WTC11 (cell line): ENCODE measurements at regions not wholly inside any gene's neighbourhood (a gene's known extent, or its start where the extent isn't known, plus 50 kb on each side); places are given as distances from the start of the nearest gene placed in this dataset.

ENCODE experiments used
- ATAC-seq: fragments of 200-7000 bp; cut with Tn5 transposase; 2 replicates; pipeline ENCODE4 v1.10.0; 2021; ENCODE audit warnings: mild to moderate bottlenecking, moderate library complexity
- CTCF ChIA-PET: fragments of 300-600 bp; sonication (Branson Sonifier 250); formaldehyde crosslinking; loops from one replicate; lab custom pipeline; 2021; ENCODE audit warnings: antibody characterized with exemption; lab: Charles Lee
- POLR2A ChIA-PET: fragments of 350-600 bp; sonication (Branson Sonifier 250); formaldehyde crosslinking; loops from one replicate; lab custom pipeline; 2021; ENCODE audit warnings: antibody characterized with exemption; lab: Charles Lee
- DNase-seq: peaks from one replicate; pipeline ENCODE4 v3.0.0; 2021; ENCODE audit warnings: low spot score
- H3K27ac Mint-ChIP-seq: 2 replicates; pipeline ENCODE4 v1.8.0; 2021; ENCODE audit warnings: mixed read lengths
- H3K27me3 Mint-ChIP-seq: 2 replicates; pipeline ENCODE4 v1.8.0; 2021; ENCODE audit warnings: low read depth, mild to moderate bottlenecking, moderate library complexity, mixed read lengths
- H3K36me3 Mint-ChIP-seq: 2 replicates; pipeline ENCODE4 v1.8.0; 2021; ENCODE audit warnings: mixed read lengths
- H3K4me1 Mint-ChIP-seq: 2 replicates; pipeline ENCODE4 v1.8.0; 2022; ENCODE audit warnings: mixed read lengths
- H3K4me3 Mint-ChIP-seq: 2 replicates; pipeline ENCODE4 v1.8.0; 2021; ENCODE audit warnings: mild to moderate bottlenecking, moderate library complexity, mixed read lengths
- H3K9me3 Mint-ChIP-seq: 2 replicates; pipeline ENCODE4 v1.8.0; 2021; ENCODE audit warnings: mixed read lengths
- ESRRA ChIP-seq: sonication (generic); formaldehyde crosslinking; IDR thresholded peaks from 2 replicates; pipeline ENCODE4 v1.8.1; 2022; ENCODE audit warnings: mild to moderate bottlenecking, missing genetic modification reagents, borderline replicate concordance
- KAT7 ChIP-seq: sonication (generic); formaldehyde crosslinking; IDR thresholded peaks from 2 replicates; pipeline ENCODE4 v1.8.1; 2023; ENCODE audit warnings: missing genetic modification reagents, mild to moderate bottlenecking, borderline replicate concordance
- NFATC4 ChIP-seq: fragments of 250-450 bp; sonication (Bioruptor Pico); IDR thresholded peaks from 2 replicates; pipeline ENCODE4 v1.9.0; 2021; ENCODE audit warnings: mild to moderate bottlenecking
- NR2C2 ChIP-seq: sonication (generic); formaldehyde crosslinking; IDR thresholded peaks from 2 replicates; pipeline ENCODE4 v1.8.0; 2022; ENCODE audit warnings: mild to moderate bottlenecking, missing genetic modification reagents
- RELA ChIP-seq: sonication (generic); formaldehyde crosslinking; IDR thresholded peaks from 2 replicates; pipeline ENCODE4 v1.8.1; 2022; ENCODE audit warnings: missing genetic modification reagents, mild to moderate bottlenecking, borderline replicate concordance
- TCF7 ChIP-seq: sonication (generic); formaldehyde crosslinking; IDR thresholded peaks from 2 replicates; pipeline ENCODE4 v1.8.0; 2022; ENCODE audit warnings: mild to moderate bottlenecking, low read depth, missing genetic modification reagents, moderate library complexity
- USF2 ChIP-seq: sonication (generic); formaldehyde crosslinking; IDR thresholded peaks from 2 replicates; pipeline ENCODE4 v1.8.1; 2023; ENCODE audit warnings: mild to moderate bottlenecking, missing genetic modification reagents, moderate library complexity
- ZBTB21 ChIP-seq: sonication (generic); formaldehyde crosslinking; IDR thresholded peaks from 2 replicates; pipeline ENCODE4 v1.8.1; 2023; ENCODE audit warnings: mild to moderate bottlenecking, missing genetic modification reagents, borderline replicate concordance
- ZNF317 ChIP-seq: sonication (generic); formaldehyde crosslinking; IDR thresholded peaks from 2 replicates; pipeline ENCODE4 v1.8.1; 2023; ENCODE audit warnings: low read depth, mild to moderate bottlenecking, moderate library complexity, missing genetic modification reagents, borderline replicate concordance
- ZNF532 ChIP-seq: fragments of 250-450 bp; sonication (Bioruptor Pico); IDR thresholded peaks from 2 replicates; pipeline ENCODE4 v1.9.0; 2021; ENCODE audit warnings: mild to moderate bottlenecking, borderline replicate concordance
- ZSCAN18 ChIP-seq: fragments of 250-450 bp; sonication (Bioruptor Pico); IDR thresholded peaks from 2 replicates; pipeline ENCODE4 v2.1.2; 2022; ENCODE audit warnings: mild to moderate bottlenecking, moderate library complexity

GRCh38 chr1:207268337-207268736 lies 53.1 kb upstream of the CD55 start (continued):
- TF ChIP-seq ZSCAN18 (no peak), ZNF317 (CRISPR knock-in tag) (no peak), ZBTB21 (CRISPR knock-in tag) (no peak), ESRRA (CRISPR knock-in tag) (no peak)

GRCh38 chr1:207268753-207269511 lies 52.5 kb upstream of the CD55 start:
- Mint-ChIP-seq H3K4me3 (no peak overlapping the region), H3K27ac (no peak overlapping the region), H3K36me3 (no peaks in the 10 kb centered on the region), H3K9me3 (peaks cover 16% of the 10 kb centered on the region), H3K27me3 (no peaks in the 10 kb centered on the region), H3K4me1 (no peaks in the 10 kb centered on the region)
- TF ChIP-seq ZNF532 (CRISPR knock-in tag) = no peak
- no peak for TF ChIP-seq KAT7 (CRISPR knock-in tag)
- no peak for TF ChIP-seq RELA (CRISPR knock-in tag)
- no peak for TF ChIP-seq TCF7 (CRISPR knock-in tag)
- TF ChIP-seq NFATC4 (CRISPR knock-in tag) = no peak
- TF ChIP-seq NR2C2 (CRISPR knock-in tag) = no peak
- TF ChIP-seq USF2 = no peak
- no peak for TF ChIP-seq ZBTB21 (CRISPR knock-in tag)
- ChIA-PET POLR2A (no interaction called here), CTCF (no interaction called here)
- DNase-seq (no peak), ATAC-seq (no peak)
